Nucleus accumbens (tissue), 56 donors: ENCODE measurements at regions not wholly inside any gene's neighbourhood (a gene's known extent, or its start where the extent isn't known, plus 50 kb on each side); places are given as distances from the start of the nearest gene placed in this dataset.

ENCODE experiments used
- DNase-seq, 56 donors: peaks; one replicate each; lab custom pipeline; 2025; lab: John Stamatoyannopoulos, UW

GRCh38 chr11:122293296-122294023, 177.4 kb upstream of the BLID start:
- DNase-seq, result peak in 7 of 56 donors; percentile 6 to 60 (median 18)

GRCh38 chr11:122287401-122287800, 171.4 kb upstream of the BLID start:
- DNase-seq, result no peak

- no peak for DNase-seq
Measured at GRCh38 chr11:122285070-122285988, 169.3 kb upstream of the BLID start.

- DNase-seq, result no peak
Measured at GRCh38 chr11:122280870-122281269, 164.9 kb upstream of the BLID start.

- no peak for DNase-seq
Measured at GRCh38 chr11:122279194-122279593, 163.2 kb upstream of the BLID start.

GRCh38 chr11:122277493-122277892, 161.5 kb upstream of the BLID start:
- DNase-seq, result no peak

- DNase-seq, result no peak
Measured at GRCh38 chr11:122276221-122276620, 160.2 kb upstream of the BLID start.

GRCh38 chr11:122275508-122275907, 159.5 kb upstream of the BLID start:
- no peak for DNase-seq

GRCh38 chr11:122273476-122274191, 157.6 kb upstream of the BLID start:
- DNase-seq, result no peak

GRCh38 chr11:122271745-122272144, 155.7 kb upstream of the BLID start:
- no peak for DNase-seq

- DNase-seq, result no peak
Measured at GRCh38 chr11:122271137-122271536, 155.1 kb upstream of the BLID start.

GRCh38 chr11:122270535-122270934, 154.5 kb upstream of the BLID start:
- no peak for DNase-seq

GRCh38 chr11:122269824-122270223, 153.8 kb upstream of the BLID start:
- DNase-seq, result no peak

GRCh38 chr11:122268601-122269130, 152.7 kb upstream of the BLID start:
- no peak for DNase-seq

GRCh38 chr11:122267602-122268001, 151.6 kb upstream of the BLID start:
- DNase-seq, result no peak

- DNase-seq, result no peak
Measured at GRCh38 chr11:122265981-122266380, 150.0 kb upstream of the BLID start.

- no peak for DNase-seq
Measured at GRCh38 chr11:122264121-122264520, 148.1 kb upstream of the BLID start.

- DNase-seq, result no peak
Measured at GRCh38 chr11:122261546-122261945, 145.5 kb upstream of the BLID start.

- DNase-seq, result no peak
Measured at GRCh38 chr11:122259195-122259821, 143.3 kb upstream of the BLID start.

GRCh38 chr11:122258446-122259194, 142.6 kb upstream of the BLID start:
- DNase-seq, result no peak
